GM12878 (cell line): ENCODE measurements at regions not wholly inside any gene's neighbourhood (a gene's known extent, or its start where the extent isn't known, plus 50 kb on each side); places are given as distances from the start of the nearest gene placed in this dataset.

Experiments
- ATAC-seq: fragments of 200-7000 bp; cut with Tn5 transposase; 3 replicates; pipeline ENCODE4 v1.9.1; 2020; ENCODE audit warnings: mild to moderate bottlenecking, moderate library complexity
- BruUV-seq: library from RNA; stranded (reverse); fragments of 400-500 nt; replicated peaks from 2 replicates; lab custom pipeline; 2021; lab: Mats Ljungman, UMichigan
- CTCF ChIA-PET: fragments of 300-600 bp; sonication (Branson Sonifier 250); formaldehyde crosslinking; extraction: SDS; loops from one replicate; lab custom pipeline; 2021; ENCODE audit warnings: inconsistent platforms; lab: Yijun Ruan, JAX
- POLR2A ChIA-PET: fragments of 350-600 bp; formaldehyde crosslinking; extraction: SDS; loops from one replicate; lab custom pipeline; 2021; ENCODE audit warnings: inconsistent platforms; lab: Charles Lee
- RAD21 ChIA-PET: fragments of 300-600 bp; sonication (Branson Sonifier 250); formaldehyde crosslinking; loops from one replicate; lab custom pipeline; 2023; ENCODE audit warnings: antibody characterized with exemption; ENCODE audit not compliant: unreplicated experiment; lab: Charles Lee
- SMC1A ChIA-PET: fragments of 300-600 bp; sonication (Branson Sonifier 250); formaldehyde crosslinking; loops from one replicate; lab custom pipeline; 2023; ENCODE audit not compliant: unreplicated experiment, uncharacterized antibody; lab: Charles Lee
- DNase-seq: peaks from one replicate; pipeline ENCODE4 v3.0.0-alpha.2; 2011; ENCODE audit warnings: low read depth, low spot score
- FAIRE-seq: peaks from 3 replicates; lab custom pipeline; 2011; peaks lifted over from hg19 to GRCh38; lab: Jason Lieb, UNC
- H2AFZ ChIP-seq: 2 replicates; pipeline ENCODE4 v1.6.0; 2011; ENCODE audit warnings: low read depth, low read length, control low read depth; ENCODE audit not compliant: control insufficient read depth
- H3K27ac ChIP-seq: 2 replicates; pipeline ENCODE4 v1.5.1; 2011; ENCODE audit warnings: control low read depth; ENCODE audit not compliant: control insufficient read depth, insufficient read depth
- H3K27me3 ChIP-seq, 2 experiments: replicated peaks in 1 of 2; 2 replicates each; pipeline versions ENCODE4 v1.6.0 to v1.6.1; 2011; ENCODE audit warnings: low read length in 1 of 2; ENCODE audit not compliant: control insufficient read depth in 2 of 2, insufficient read depth in 2 of 2
- H3K36me3 ChIP-seq, 2 experiments: 2 replicates each; pipeline ENCODE4 v1.5.1; 2011; ENCODE audit warnings: low read length in 1 of 2; ENCODE audit not compliant: control insufficient read depth in 2 of 2, insufficient read depth in 2 of 2
- H3K4me1 ChIP-seq: 2 replicates; pipeline ENCODE4 v1.6.1; 2011; ENCODE audit warnings: mild to moderate bottlenecking, low read length, moderate library complexity, mixed read lengths; ENCODE audit not compliant: control insufficient read depth, insufficient read depth
- H3K4me2 ChIP-seq: 2 replicates; pipeline ENCODE4 v1.6.0; 2011; ENCODE audit warnings: control low read depth; ENCODE audit not compliant: control insufficient read depth, insufficient read depth
- H3K4me3 ChIP-seq: fragments of 200-600 bp; sonication (generic); 2 replicates; pipeline ENCODE4 v1.5.1; 2016
- H3K79me2 ChIP-seq: 2 replicates; pipeline ENCODE4 v1.6.0; 2011; ENCODE audit warnings: low read length; ENCODE audit not compliant: control insufficient read depth, insufficient read depth
- H3K9ac ChIP-seq: 2 replicates; pipeline ENCODE4 v1.8.0; 2011; ENCODE audit warnings: low read length, control low read depth, mixed read lengths; ENCODE audit not compliant: control insufficient read depth, insufficient read depth
- H3K9me3 ChIP-seq: replicated peaks from 3 replicates; pipeline ENCODE4 v1.5.1; 2011; ENCODE audit warnings: mild to moderate bottlenecking, low read length; ENCODE audit not compliant: control insufficient read depth, insufficient read depth
- H4K20me1 ChIP-seq: 2 replicates; pipeline ENCODE4 v1.6.0; 2011; ENCODE audit not compliant: control insufficient read depth, insufficient read depth
- BCL11A ChIP-seq: IDR thresholded peaks from 2 replicates; pipeline ENCODE4 v1.6.1; 2011; ENCODE audit warnings: low read depth, low read length
- BHLHE40 ChIP-seq, 2 experiments: fragments of 450-650 bp in 1 of 2; IDR thresholded peaks; 2 replicates each; pipeline ENCODE4 v1.6.1; 2011 to 2017; ENCODE audit warnings: low read depth in 2 of 2, borderline replicate concordance in 1 of 2, improper control_type of control experiment in 1 of 2, low read length in 1 of 2, mild to moderate bottlenecking in 1 of 2
- CHD2 ChIP-seq: IDR thresholded peaks from 2 replicates; pipeline ENCODE4 v1.6.1; 2011; ENCODE audit warnings: low read depth, low read length, improper control_type of control experiment, borderline replicate concordance
- EGR1 ChIP-seq, 2 experiments: IDR thresholded peaks; 1 replicate in 1 of 2; 2 replicates in 1 of 2; pipeline ENCODE4 v1.6.1; 2011 to 2012; ENCODE audit warnings: low read depth in 2 of 2, low read length in 2 of 2, borderline replicate concordance in 1 of 2, mild to moderate bottlenecking in 1 of 2, moderate library complexity in 1 of 2
- HDAC2 ChIP-seq: fragments of 200-600 bp; sonication (generic); IDR thresholded peaks from 2 replicates; pipeline ENCODE4 v1.6.1; 2017
- HDAC6 ChIP-seq: fragments of 200-600 bp; sonication (generic); IDR thresholded peaks from one replicate; pipeline ENCODE4 v1.8.0; 2017; ENCODE audit warnings: antibody characterized with exemption; ENCODE audit not compliant: unreplicated experiment
- MTA3 ChIP-seq: IDR thresholded peaks from 2 replicates; pipeline ENCODE4 v1.6.1; 2012; ENCODE audit warnings: low read length, inconsistent platforms, borderline replicate concordance
- MYC ChIP-seq: IDR thresholded peaks from 2 replicates; pipeline ENCODE4 v1.6.1; 2011; ENCODE audit warnings: mild to moderate bottlenecking, low read length, moderate library complexity, inconsistent platforms; ENCODE audit not compliant: insufficient read depth, insufficient replicate concordance, insufficient read length, severe bottlenecking
- TAF1 ChIP-seq: IDR thresholded peaks from 2 replicates; pipeline ENCODE4 v1.6.1; 2011; ENCODE audit warnings: mild to moderate bottlenecking, low read depth, low read length, borderline replicate concordance
- WRNIP1 ChIP-seq: IDR thresholded peaks from 2 replicates; pipeline ENCODE4 v1.6.1; 2011; ENCODE audit warnings: low read depth, low read length, improper control_type of control experiment, borderline replicate concordance
- ZNF622 ChIP-seq: fragments of 450-650 bp; IDR thresholded peaks from 2 replicates; pipeline ENCODE4 v1.6.1; 2017; ENCODE audit warnings: mild to moderate bottlenecking, inconsistent platforms
- in situ Hi-C: fragments of 300-500 bp; cut with MboI; formaldehyde crosslinking; loops from 9 replicates; pipeline ENCODE4 v1.14.3; 2018; ENCODE audit warnings: mixed read lengths
- intact Hi-C: fragments of 100-400 bp; cut with micrococcal nuclease; formaldehyde crosslinking; loops from one replicate; pipeline ENCODE4 v1.14.2; 2022; ENCODE audit not compliant: unreplicated experiment
- TF ChIP-seq, protein P1 (sequence below): fragments of 450-650 bp; conservative IDR thresholded peaks from 2 replicates; pipeline ENCODE4 v1.6.1; 2017; ENCODE audit warnings: mild to moderate bottlenecking, moderate library complexity
- TF ChIP-seq, protein P2 (sequence below): IDR thresholded peaks from 2 replicates; pipeline ENCODE4 v1.6.1; 2012; ENCODE audit warnings: improper control_type of control experiment, low read depth, low read length; ENCODE audit not compliant: insufficient replicate concordance

DNA sequence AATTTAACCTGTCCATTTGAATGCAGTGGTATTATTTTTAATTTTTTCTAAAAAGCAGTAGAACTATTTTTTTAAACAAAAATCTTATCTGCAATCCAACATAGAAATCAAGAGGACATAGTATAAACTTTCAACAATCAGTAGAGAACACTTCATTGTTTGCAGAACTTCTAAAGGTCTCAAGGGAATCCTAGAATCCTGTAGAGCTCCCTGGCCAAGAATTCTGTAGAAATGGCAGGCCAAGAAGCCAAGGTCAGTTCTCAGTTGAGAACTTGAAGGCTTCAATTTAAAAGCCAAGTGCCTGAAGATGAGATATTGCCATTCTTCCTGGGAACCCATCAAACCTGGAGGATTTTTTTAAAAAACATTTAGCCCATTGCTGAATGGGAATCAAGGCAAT is 199.2 kb upstream of the KLF4 start:
- RAD21 ChIA-PET, result interaction anchor here (0.6 kb wide), 1 partner anchor 267 kb away, joined by 3 read pairs; no protein-coding TSS in a partner anchor
- CTCF ChIA-PET, result no interaction called here
- Histone ChIP-seq H3K9ac (no peak overlapping the region), H3K4me2 (no peak overlapping the region), H2AFZ (no peak overlapping the region), H4K20me1 (no peaks in the 10 kb centered on the region)
- no peak for FAIRE-seq
- ATAC-seq, result no peak
- TF ChIP-seq, protein P1, sequence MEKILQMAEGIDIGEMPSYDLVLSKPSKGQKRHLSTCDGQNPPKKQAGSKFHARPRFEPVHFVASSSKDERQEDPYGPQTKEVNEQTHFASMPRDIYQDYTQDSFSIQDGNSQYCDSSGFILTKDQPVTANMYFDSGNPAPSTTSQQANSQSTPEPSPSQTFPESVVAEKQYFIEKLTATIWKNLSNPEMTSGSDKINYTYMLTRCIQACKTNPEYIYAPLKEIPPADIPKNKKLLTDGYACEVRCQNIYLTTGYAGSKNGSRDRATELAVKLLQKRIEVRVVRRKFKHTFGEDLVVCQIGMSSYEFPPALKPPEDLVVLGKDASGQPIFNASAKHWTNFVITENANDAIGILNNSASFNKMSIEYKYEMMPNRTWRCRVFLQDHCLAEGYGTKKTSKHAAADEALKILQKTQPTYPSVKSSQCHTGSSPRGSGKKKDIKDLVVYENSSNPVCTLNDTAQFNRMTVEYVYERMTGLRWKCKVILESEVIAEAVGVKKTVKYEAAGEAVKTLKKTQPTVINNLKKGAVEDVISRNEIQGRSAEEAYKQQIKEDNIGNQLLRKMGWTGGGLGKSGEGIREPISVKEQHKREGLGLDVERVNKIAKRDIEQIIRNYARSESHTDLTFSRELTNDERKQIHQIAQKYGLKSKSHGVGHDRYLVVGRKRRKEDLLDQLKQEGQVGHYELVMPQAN, result no peak
- no peak for TF ChIP-seq HDAC2
- TF ChIP-seq HDAC6, result no peak
- no peak for TF ChIP-seq MYC
- TF ChIP-seq, protein P2, sequence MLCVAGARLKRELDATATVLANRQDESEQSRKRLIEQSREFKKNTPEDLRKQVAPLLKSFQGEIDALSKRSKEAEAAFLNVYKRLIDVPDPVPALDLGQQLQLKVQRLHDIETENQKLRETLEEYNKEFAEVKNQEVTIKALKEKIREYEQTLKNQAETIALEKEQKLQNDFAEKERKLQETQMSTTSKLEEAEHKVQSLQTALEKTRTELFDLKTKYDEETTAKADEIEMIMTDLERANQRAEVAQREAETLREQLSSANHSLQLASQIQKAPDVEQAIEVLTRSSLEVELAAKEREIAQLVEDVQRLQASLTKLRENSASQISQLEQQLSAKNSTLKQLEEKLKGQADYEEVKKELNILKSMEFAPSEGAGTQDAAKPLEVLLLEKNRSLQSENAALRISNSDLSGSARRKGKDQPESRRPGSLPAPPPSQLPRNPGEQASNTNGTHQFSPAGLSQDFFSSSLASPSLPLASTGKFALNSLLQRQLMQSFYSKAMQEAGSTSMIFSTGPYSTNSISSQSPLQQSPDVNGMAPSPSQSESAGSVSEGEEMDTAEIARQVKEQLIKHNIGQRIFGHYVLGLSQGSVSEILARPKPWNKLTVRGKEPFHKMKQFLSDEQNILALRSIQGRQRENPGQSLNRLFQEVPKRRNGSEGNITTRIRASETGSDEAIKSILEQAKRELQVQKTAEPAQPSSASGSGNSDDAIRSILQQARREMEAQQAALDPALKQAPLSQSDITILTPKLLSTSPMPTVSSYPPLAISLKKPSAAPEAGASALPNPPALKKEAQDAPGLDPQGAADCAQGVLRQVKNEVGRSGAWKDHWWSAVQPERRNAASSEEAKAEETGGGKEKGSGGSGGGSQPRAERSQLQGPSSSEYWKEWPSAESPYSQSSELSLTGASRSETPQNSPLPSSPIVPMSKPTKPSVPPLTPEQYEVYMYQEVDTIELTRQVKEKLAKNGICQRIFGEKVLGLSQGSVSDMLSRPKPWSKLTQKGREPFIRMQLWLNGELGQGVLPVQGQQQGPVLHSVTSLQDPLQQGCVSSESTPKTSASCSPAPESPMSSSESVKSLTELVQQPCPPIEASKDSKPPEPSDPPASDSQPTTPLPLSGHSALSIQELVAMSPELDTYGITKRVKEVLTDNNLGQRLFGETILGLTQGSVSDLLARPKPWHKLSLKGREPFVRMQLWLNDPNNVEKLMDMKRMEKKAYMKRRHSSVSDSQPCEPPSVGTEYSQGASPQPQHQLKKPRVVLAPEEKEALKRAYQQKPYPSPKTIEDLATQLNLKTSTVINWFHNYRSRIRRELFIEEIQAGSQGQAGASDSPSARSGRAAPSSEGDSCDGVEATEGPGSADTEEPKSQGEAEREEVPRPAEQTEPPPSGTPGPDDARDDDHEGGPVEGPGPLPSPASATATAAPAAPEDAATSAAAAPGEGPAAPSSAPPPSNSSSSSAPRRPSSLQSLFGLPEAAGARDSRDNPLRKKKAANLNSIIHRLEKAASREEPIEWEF, result no peak
- no peak for TF ChIP-seq ZNF622
- TF ChIP-seq MTA3, result no peak
- TF ChIP-seq BCL11A, result no peak
- TF ChIP-seq BHLHE40 (IDR thresholded peaks at IDR 0.05; ENCODE audit: borderline replicate concordance in 1 of 2, low read depth in 2 of 2, low read length in 1 of 2), result no peak
- no peak for TF ChIP-seq TAF1
- no peak for TF ChIP-seq WRNIP1
- no peak for TF ChIP-seq CHD2
- no peak for TF ChIP-seq EGR1 (IDR thresholded peaks at IDR 0.05; ENCODE audit: borderline replicate concordance in 1 of 2, low read depth in 2 of 2, low read length in 2 of 2)
- TF ChIP-seq, all 136 proteins: peak for 0
- Histone ChIP-seq H3K27me3 (no peaks in the 10 kb centered on the region; a peak in 1 of 4 replicates), H3K79me2 (no peaks in the 10 kb centered on the region), H3K27ac (no peak overlapping the region), H3K9me3 (no peaks in the 10 kb centered on the region), H3K36me3 (no peaks in the 10 kb centered on the region), H3K4me1 (no peaks in the 10 kb centered on the region), H3K4me3 (no peak overlapping the region)
- intact Hi-C loops, result no loop called here
- no peak for DNase-seq
- in situ Hi-C loops, result no loop called here
- BruUV-seq, result no TSS peak
- SMC1A ChIA-PET, result no interaction called here
- POLR2A ChIA-PET, result no interaction called here
